ENCODE measurements at regions not wholly inside any gene's neighbourhood (a gene's known extent, or its start where the extent isn't known, plus 50 kb on each side); places are given as distances from the start of the nearest gene placed in this dataset.

- TF ChIP-seq STAT6 (CRISPR knock-in tag; conservative IDR thresholded peaks at IDR 0.05; ENCODE audit: low read depth) (no peak), EMX1 (CRISPR knock-in tag; IDR thresholded peaks at IDR 0.05) (no peak), ZNF121 (CRISPR knock-in tag; IDR thresholded peaks at IDR 0.05) (no peak), OVOL2 (CRISPR knock-in tag; IDR thresholded peaks at IDR 0.05; ENCODE audit: borderline replicate concordance) (no peak), ZNF425 (CRISPR knock-in tag; conservative IDR thresholded peaks at IDR 0.05) (no peak), ZNF232 (CRISPR knock-in tag; IDR thresholded peaks at IDR 0.05) (no peak), SMAD3 (CRISPR knock-in tag; IDR thresholded peaks at IDR 0.05; ENCODE audit: borderline replicate concordance) (no peak), ZNF281 (CRISPR knock-in tag; IDR thresholded peaks at IDR 0.05) (no peak)
Measured at GRCh38 chr6:126107475-126108166, 121.3 kb downstream of the TRMT11 start (continued).

GRCh38 chr6:126110512-126111270, 124.4 kb downstream of the TRMT11 start:
- H3K27ac Mint-ChIP-seq = no peak overlapping the region
- ATAC-seq (no peak), DNase-seq (ENCODE audit: low spot score) (no peak)
- POLR2A ChIA-PET = no interaction called here
- no peaks in the 10 kb centered on the region for H3K9me3 Mint-ChIP-seq
- H3K4me1 Mint-ChIP-seq = peaks cover 30% of the 10 kb centered on the region
- TF ChIP-seq MXD4 (CRISPR knock-in tag; IDR thresholded peaks at IDR 0.05; ENCODE audit: borderline replicate concordance) (no peak), SMAD4 (CRISPR knock-in tag; IDR thresholded peaks at IDR 0.05) (no peak), NR3C1 (CRISPR knock-in tag; conservative IDR thresholded peaks at IDR 0.05; ENCODE audit: low read depth) (no peak), MLX (CRISPR knock-in tag; IDR thresholded peaks at IDR 0.05) (no peak), SMAD3 (CRISPR knock-in tag; IDR thresholded peaks at IDR 0.05; ENCODE audit: borderline replicate concordance) (no peak)
- no peaks in the 10 kb centered on the region for H3K36me3 Mint-ChIP-seq
- no peaks in the 10 kb centered on the region for H3K27me3 Mint-ChIP-seq (ENCODE audit: low read depth)
- CTCF ChIA-PET = no interaction called here
- no peak overlapping the region for H3K4me3 Mint-ChIP-seq

- no peak overlapping the region for H3K27ac Mint-ChIP-seq
- TF ChIP-seq ZNF281 (CRISPR knock-in tag; IDR thresholded peaks at IDR 0.05) (no peak), ATF1 (CRISPR knock-in tag; IDR thresholded peaks at IDR 0.05) (no peak), SMAD4 (CRISPR knock-in tag; IDR thresholded peaks at IDR 0.05) (no peak), TP53 (CRISPR knock-in tag; IDR thresholded peaks at IDR 0.05) (no peak), SMAD3 (CRISPR knock-in tag; IDR thresholded peaks at IDR 0.05; ENCODE audit: borderline replicate concordance) (no peak), TEAD4 (CRISPR knock-in tag; IDR thresholded peaks at IDR 0.05) (no peak), CTCF (IDR thresholded peaks at IDR 0.05) (no peak), ZNF671 (CRISPR knock-in tag; IDR thresholded peaks at IDR 0.05) (no peak)
Measured at GRCh38 chr6:126111327-126111726, 125.0 kb downstream of the TRMT11 start.

More at GRCh38 chr6:126111327-126111726, 125.0 kb downstream of the TRMT11 start:
- no peak for ATAC-seq
- Mint-ChIP-seq H3K36me3 (no peaks in the 10 kb centered on the region), H3K9me3 (no peaks in the 10 kb centered on the region), H3K27me3 (ENCODE audit: low read depth) (no peaks in the 10 kb centered on the region), H3K4me1 (peaks cover 29% of the 10 kb centered on the region), H3K4me3 (no peak overlapping the region)
- CTCF ChIA-PET = interaction anchor here (1.0 kb wide), 1 partner anchor 78 kb away, joined by 4 read pairs; no protein-coding TSS in a partner anchor
- DNase-seq (ENCODE audit: low spot score) = no peak
- POLR2A ChIA-PET = no interaction called here

Data from WTC11 (cell line).